DND-41 (cell line): ENCODE measurements at regions not wholly inside any gene's neighbourhood (a gene's known extent, or its start where the extent isn't known, plus 50 kb on each side); places are given as distances from the start of the nearest gene placed in this dataset.

Experiments
- ATAC-seq: fragments of 200-7000 bp; cut with Tn5 transposase; 3 replicates; pipeline ENCODE4 v1.9.1; 2021; ENCODE audit warnings: low read depth; ENCODE audit not compliant: insufficient read depth
- DNase-seq: peaks from one replicate; pipeline ENCODE4 v3.0.0-alpha.2; 2020
- H2AFZ ChIP-seq: 2 replicates; pipeline ENCODE4 v1.6.0; 2012; ENCODE audit warnings: low read depth, low read length
- H3K27ac ChIP-seq: 2 replicates; pipeline ENCODE4 v1.5.1; 2012; ENCODE audit warnings: low read length, inconsistent platforms
- H3K27me3 ChIP-seq: fragments of 200-600 bp; sonication (generic); 2 replicates; pipeline ENCODE4 v1.6.0; 2012; ENCODE audit warnings: low read length, mild to moderate bottlenecking, inconsistent platforms; ENCODE audit not compliant: insufficient read depth, poor library complexity
- H3K36me3 ChIP-seq: 2 replicates; pipeline ENCODE4 v1.5.1; 2012; ENCODE audit warnings: low read length, inconsistent platforms; ENCODE audit not compliant: insufficient read depth
- H3K4me1 ChIP-seq: 2 replicates; pipeline ENCODE4 v1.5.1; 2012; ENCODE audit warnings: mild to moderate bottlenecking, low read length; ENCODE audit not compliant: insufficient read depth
- H3K4me2 ChIP-seq: 2 replicates; pipeline ENCODE4 v1.6.0; 2012; ENCODE audit warnings: mild to moderate bottlenecking, moderate library complexity, low read length, inconsistent platforms; ENCODE audit not compliant: insufficient read depth
- H3K4me3 ChIP-seq, 2 experiments: fragments of 200-600 bp in 1 of 2; shearing (Covaris generic) in 1 of 2; 2 replicates each; pipeline ENCODE4 v1.5.1; 2012 to 2016; ENCODE audit warnings: inconsistent platforms in 2 of 2, low read length in 2 of 2, mild to moderate bottlenecking in 2 of 2, low read depth in 1 of 2, moderate library complexity in 1 of 2
- H3K79me2 ChIP-seq: 2 replicates; pipeline ENCODE4 v1.6.0; 2012; ENCODE audit warnings: low read length, inconsistent platforms; ENCODE audit not compliant: insufficient read depth
- H3K9ac ChIP-seq: 2 replicates; pipeline ENCODE4 v1.6.0; 2012; ENCODE audit warnings: low read depth, mild to moderate bottlenecking, inconsistent platforms, low read length, moderate library complexity
- H3K9me3 ChIP-seq: 2 replicates; pipeline ENCODE4 v1.5.1; 2012; ENCODE audit warnings: low read length, moderate library complexity, mild to moderate bottlenecking, inconsistent platforms; ENCODE audit not compliant: insufficient read depth, severe bottlenecking
- H4K20me1 ChIP-seq: 2 replicates; pipeline ENCODE4 v1.6.0; 2012; ENCODE audit warnings: low read length; ENCODE audit not compliant: insufficient read depth
- EZH2 ChIP-seq: IDR thresholded peaks from 3 replicates; pipeline ENCODE4 v1.6.1; 2012; ENCODE audit warnings: borderline replicate concordance, low read depth, mild to moderate bottlenecking, moderate library complexity, low read length, inconsistent platforms; ENCODE audit not compliant: severe bottlenecking
- TF ChIP-seq, protein P1 (sequence below): IDR thresholded peaks from 2 replicates; pipeline ENCODE4 v1.5.1; 2012; ENCODE audit warnings: borderline replicate concordance, low read length, moderate library complexity, mild to moderate bottlenecking; ENCODE audit not compliant: poor library complexity, severe bottlenecking; ENCODE audit errors: extremely low read depth

GRCh38 chr4:97104666-97105065, 1038.6 kb downstream of the STPG2 start:
- Histone ChIP-seq H3K4me2 (no peak overlapping the region), H2AFZ (no peak overlapping the region), H3K27ac (no peak overlapping the region), H3K9ac (no peak overlapping the region), H3K79me2 (no peaks in the 10 kb centered on the region), H3K9me3 (no peaks in the 10 kb centered on the region), H3K36me3 (no peaks in the 10 kb centered on the region), H3K27me3 (no peaks in the 10 kb centered on the region), H3K4me1 (no peaks in the 10 kb centered on the region), H4K20me1 (no peaks in the 10 kb centered on the region), H3K4me3 (no peak overlapping the region)
- no peak for ATAC-seq
- no peak for TF ChIP-seq EZH2
- TF ChIP-seq, protein P1, sequence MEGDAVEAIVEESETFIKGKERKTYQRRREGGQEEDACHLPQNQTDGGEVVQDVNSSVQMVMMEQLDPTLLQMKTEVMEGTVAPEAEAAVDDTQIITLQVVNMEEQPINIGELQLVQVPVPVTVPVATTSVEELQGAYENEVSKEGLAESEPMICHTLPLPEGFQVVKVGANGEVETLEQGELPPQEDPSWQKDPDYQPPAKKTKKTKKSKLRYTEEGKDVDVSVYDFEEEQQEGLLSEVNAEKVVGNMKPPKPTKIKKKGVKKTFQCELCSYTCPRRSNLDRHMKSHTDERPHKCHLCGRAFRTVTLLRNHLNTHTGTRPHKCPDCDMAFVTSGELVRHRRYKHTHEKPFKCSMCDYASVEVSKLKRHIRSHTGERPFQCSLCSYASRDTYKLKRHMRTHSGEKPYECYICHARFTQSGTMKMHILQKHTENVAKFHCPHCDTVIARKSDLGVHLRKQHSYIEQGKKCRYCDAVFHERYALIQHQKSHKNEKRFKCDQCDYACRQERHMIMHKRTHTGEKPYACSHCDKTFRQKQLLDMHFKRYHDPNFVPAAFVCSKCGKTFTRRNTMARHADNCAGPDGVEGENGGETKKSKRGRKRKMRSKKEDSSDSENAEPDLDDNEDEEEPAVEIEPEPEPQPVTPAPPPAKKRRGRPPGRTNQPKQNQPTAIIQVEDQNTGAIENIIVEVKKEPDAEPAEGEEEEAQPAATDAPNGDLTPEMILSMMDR, result no peak
- no peak for DNase-seq

- H2AFZ ChIP-seq, result no peak overlapping the region
- H3K4me3 ChIP-seq, result no peak overlapping the region
- H3K9ac ChIP-seq, result no peak overlapping the region
- no peak overlapping the region for H3K4me2 ChIP-seq
- ATAC-seq, result no peak
- no peaks in the 10 kb centered on the region for H3K27me3 ChIP-seq
- H3K79me2 ChIP-seq, result no peaks in the 10 kb centered on the region
- H3K36me3 ChIP-seq, result no peaks in the 10 kb centered on the region
- DNase-seq, result no peak
- no peak for TF ChIP-seq EZH2
- TF ChIP-seq, protein P1, result no peak
- H3K27ac ChIP-seq, result no peak overlapping the region
- H3K9me3 ChIP-seq, result no peaks in the 10 kb centered on the region
- H3K4me1 ChIP-seq, result no peaks in the 10 kb centered on the region
- no peaks in the 10 kb centered on the region for H4K20me1 ChIP-seq
These were observed 1037.8 kb downstream of the STPG2 start for GRCh38 chr4:97105347-97106099.

DNA sequence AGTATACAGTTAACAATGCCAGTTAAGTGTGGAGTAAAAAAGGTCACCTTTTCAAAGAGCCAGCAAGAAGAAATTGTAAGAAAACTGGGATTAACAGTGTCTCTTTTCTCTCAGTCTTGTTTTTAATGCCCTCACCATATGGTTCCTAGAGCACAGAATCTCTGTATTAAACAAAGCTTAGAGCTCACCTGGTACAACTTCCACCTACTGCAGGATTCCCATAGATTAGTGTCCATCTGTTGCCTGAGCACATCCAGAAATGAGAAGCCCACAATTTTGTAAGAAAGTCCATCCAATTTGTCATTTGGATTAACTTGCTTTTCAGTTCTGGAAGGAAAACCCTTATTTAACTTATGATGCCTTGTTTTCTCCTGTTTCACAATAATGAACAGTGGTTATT, 1037.1 kb downstream of the STPG2 start:
- ATAC-seq (no peak), DNase-seq (no peak)
- Histone ChIP-seq H3K79me2 (no peaks in the 10 kb centered on the region), H3K4me2 (no peak overlapping the region), H3K27ac (no peak overlapping the region), H3K4me1 (no peaks in the 10 kb centered on the region), H3K36me3 (no peaks in the 10 kb centered on the region), H3K9me3 (no peaks in the 10 kb centered on the region), H2AFZ (no peak overlapping the region), H4K20me1 (no peaks in the 10 kb centered on the region), H3K27me3 (no peaks in the 10 kb centered on the region), H3K4me3 (no peak overlapping the region), H3K9ac (no peak overlapping the region)
- TF ChIP-seq, protein P1, result no peak
- TF ChIP-seq EZH2, result no peak
